H9 (cell line): ENCODE measurements at regions not wholly inside any gene's neighbourhood (a gene's known extent, or its start where the extent isn't known, plus 50 kb on each side); places are given as distances from the start of the nearest gene placed in this dataset.

Experiments
- DNase-seq: peaks from one replicate; pipeline ENCODE4 v3.0.0-alpha.2; 2017
- H2AFZ ChIP-seq: one replicate; pipeline ENCODE4 v1.6.1; 2013; ENCODE audit warnings: mild to moderate bottlenecking, low read length, control low read depth, moderate library complexity
- H2AK5ac ChIP-seq: 2 replicates; pipeline ENCODE4 v1.6.1; 2013; ENCODE audit warnings: low read length, control low read depth, mixed read lengths; ENCODE audit not compliant: insufficient read length
- H2BK120ac ChIP-seq: one replicate; pipeline ENCODE4 v1.6.1; 2013; ENCODE audit warnings: low read depth, mild to moderate bottlenecking, low read length, control low read depth, inconsistent platforms; ENCODE audit not compliant: poor library complexity, severe bottlenecking
- H2BK12ac ChIP-seq: 2 replicates; pipeline ENCODE4 v1.6.1; 2013; ENCODE audit warnings: low read length, control low read depth, mixed read lengths, low read depth; ENCODE audit not compliant: insufficient read length
- H2BK15ac ChIP-seq: 2 replicates; pipeline ENCODE4 v1.6.1; 2013; ENCODE audit warnings: low read depth, low read length, control low read depth
- H2BK20ac ChIP-seq: one replicate; pipeline ENCODE4 v1.6.1; 2013; ENCODE audit warnings: low read depth, mild to moderate bottlenecking, low read length, control low read depth, inconsistent platforms; ENCODE audit not compliant: poor library complexity, severe bottlenecking
- H2BK5ac ChIP-seq: 2 replicates; pipeline ENCODE4 v1.6.1; 2013; ENCODE audit warnings: low read length, control low read depth, mixed read lengths; ENCODE audit not compliant: insufficient read length
- H3K14ac ChIP-seq: 2 replicates; pipeline ENCODE4 v1.6.1; 2013; ENCODE audit warnings: low read length, control low read depth; ENCODE audit not compliant: insufficient read depth
- H3K18ac ChIP-seq: 2 replicates; pipeline ENCODE4 v1.6.1; 2013; ENCODE audit warnings: low read depth, mild to moderate bottlenecking, mixed read lengths, low read length, control low read depth; ENCODE audit not compliant: insufficient read length
- H3K23ac ChIP-seq: 2 replicates; pipeline ENCODE4 v1.6.1; 2013; ENCODE audit warnings: low read length, control low read depth, mixed read lengths, low read depth; ENCODE audit not compliant: insufficient read length
- H3K23me2 ChIP-seq: 2 replicates; pipeline ENCODE4 v1.6.1; 2013; ENCODE audit warnings: low read depth, mild to moderate bottlenecking, mixed read lengths, low read length, control low read depth; ENCODE audit not compliant: insufficient read length, poor library complexity, severe bottlenecking
- H3K27ac ChIP-seq: 2 replicates; pipeline ENCODE4 v1.5.1; 2013; ENCODE audit warnings: low read length, control low read depth, mixed read lengths, low read depth; ENCODE audit not compliant: insufficient read length
- H3K27me3 ChIP-seq: 2 replicates; pipeline ENCODE4 v1.6.1; 2013; ENCODE audit warnings: low read length, control low read depth, inconsistent platforms; ENCODE audit not compliant: insufficient read depth
- H3K4ac ChIP-seq: 2 replicates; pipeline ENCODE4 v1.6.1; 2013; ENCODE audit warnings: low read depth, mild to moderate bottlenecking, control low read depth, inconsistent platforms, low read length, moderate library complexity
- H3K4me1 ChIP-seq: 2 replicates; pipeline ENCODE4 v1.6.1; 2013; ENCODE audit warnings: low read length, control low read depth, inconsistent platforms; ENCODE audit not compliant: insufficient read depth
- H3K4me2 ChIP-seq: 2 replicates; pipeline ENCODE4 v1.6.1; 2013; ENCODE audit warnings: low read length, control low read depth, mixed read lengths; ENCODE audit not compliant: insufficient read length, insufficient read depth
- H3K56ac ChIP-seq: 2 replicates; pipeline ENCODE4 v1.6.1; 2013; ENCODE audit warnings: low read depth, mild to moderate bottlenecking, mixed read lengths, low read length, control low read depth; ENCODE audit not compliant: insufficient read length
- H3K79me1 ChIP-seq: 2 replicates; pipeline ENCODE4 v1.6.1; 2013; ENCODE audit warnings: low read depth, mild to moderate bottlenecking, moderate library complexity, low read length, control low read depth, inconsistent platforms; ENCODE audit not compliant: insufficient read depth, poor library complexity, severe bottlenecking
- H3K79me2 ChIP-seq: 2 replicates; pipeline ENCODE4 v1.6.1; 2013; ENCODE audit warnings: low read length, control low read depth, inconsistent platforms; ENCODE audit not compliant: insufficient read depth
- H3K9ac ChIP-seq: 2 replicates; pipeline ENCODE4 v1.6.1; 2013; ENCODE audit warnings: low read length, control low read depth, mixed read lengths; ENCODE audit not compliant: insufficient read length; ENCODE audit errors: extremely low read depth
- H3K9me3 ChIP-seq: one replicate; pipeline ENCODE4 v1.6.1; 2013; ENCODE audit warnings: low read depth, low read length, inconsistent platforms; ENCODE audit not compliant: control insufficient read depth
- H3T11ph ChIP-seq: one replicate; pipeline ENCODE4 v1.6.1; 2013; ENCODE audit warnings: mild to moderate bottlenecking, low read length, control low read depth, inconsistent platforms
- H4K20me1 ChIP-seq: one replicate; pipeline ENCODE4 v1.6.1; 2013; ENCODE audit not compliant: control insufficient read depth, insufficient read length, insufficient read depth
- H4K5ac ChIP-seq: 2 replicates; pipeline ENCODE4 v1.6.1; 2013; ENCODE audit warnings: low read depth, mild to moderate bottlenecking, mixed read lengths, low read length, control low read depth; ENCODE audit not compliant: insufficient read length
- H4K8ac ChIP-seq: replicated peaks from 2 replicates; pipeline ENCODE4 v1.6.1; 2013; ENCODE audit warnings: low read length, control low read depth, mixed read lengths, low read depth; ENCODE audit not compliant: insufficient read length
- H4K91ac ChIP-seq: 2 replicates; pipeline ENCODE4 v1.6.1; 2013; ENCODE audit warnings: low read depth, mild to moderate bottlenecking, moderate library complexity, mixed read lengths, low read length, control low read depth; ENCODE audit not compliant: insufficient read length
- H3K27ac Mint-ChIP-seq, 3 experiments: 2 replicates in 2 of 3; 3 replicates in 1 of 3; pipeline ENCODE4 v1.8.0; 2020 to 2021; ENCODE audit warnings: mixed read lengths in 3 of 3, mild to moderate bottlenecking in 1 of 3, moderate library complexity in 1 of 3
- H3K27me3 Mint-ChIP-seq: 2 replicates; pipeline ENCODE4 v1.8.0; 2021; ENCODE audit warnings: low read depth, mild to moderate bottlenecking, moderate library complexity, mixed read lengths
- H3K36me3 Mint-ChIP-seq, 3 experiments: 2 replicates in 2 of 3; 3 replicates in 1 of 3; pipeline ENCODE4 v1.8.0; 2020 to 2021; ENCODE audit warnings: low read depth in 3 of 3, mixed read lengths in 3 of 3; ENCODE audit not compliant: insufficient read depth in 1 of 3
- H3K4me1 Mint-ChIP-seq, 2 experiments: 2 replicates each; pipeline ENCODE4 v1.8.0; 2020; ENCODE audit warnings: mixed read lengths in 2 of 2
- H3K4me3 Mint-ChIP-seq, 2 experiments: 2 replicates in 1 of 2; 3 replicates in 1 of 2; pipeline ENCODE4 v1.8.0; 2020 to 2021; ENCODE audit warnings: mild to moderate bottlenecking in 2 of 2, mixed read lengths in 2 of 2, moderate library complexity in 1 of 2
- H3K9me3 Mint-ChIP-seq, 2 experiments: 2 replicates in 1 of 2; 3 replicates in 1 of 2; pipeline ENCODE4 v1.8.0; 2020; ENCODE audit warnings: mild to moderate bottlenecking in 2 of 2, mixed read lengths in 2 of 2, moderate library complexity in 1 of 2
- CTCF ChIP-seq: fragments of 200-600 bp; sonication (generic); conservative IDR thresholded peaks from 3 replicates; pipeline ENCODE4 v1.8.0; 2021; ENCODE audit warnings: antibody characterized with exemption, mild to moderate bottlenecking
- WGBS: extraction: QIAGEN DNeasy Blood & Tissue Kit; methylation state at CpG from one replicate; pipeline ENCODE4 v1.1.7; 2013; ENCODE audit warnings: missing lambda C conversion rate, low lambda C conversion rate, mixed read lengths; ENCODE audit not compliant: insufficient read length; ENCODE audit errors: extremely low coverage; 5-methylcytosine and 5-hydroxymethylcytosine counted together

- Histone ChIP-seq H2BK12ac (no peak overlapping the region), H3K4me1 (no peaks in the 10 kb centered on the region), H3K27me3 (no peaks in the 10 kb centered on the region; the same call in 1 of the 2 replicates), H4K91ac (no peak overlapping the region), H3K9me3 (no peaks in the 10 kb centered on the region), H2BK120ac (no peak overlapping the region), H3K23me2 (no peaks in the 10 kb centered on the region), H3K23ac (no peak overlapping the region), H2AK5ac (no peak overlapping the region), H2BK20ac (no peak overlapping the region), H3T11ph (no peak overlapping the region), H3K56ac (no peak overlapping the region), H3K9ac (no peak overlapping the region), H3K4me2 (no peak overlapping the region), H4K5ac (no peak overlapping the region), H3K14ac (no peak overlapping the region), H3K18ac (no peak overlapping the region), H4K20me1 (no peaks in the 10 kb centered on the region), H3K79me1 (no peaks in the 10 kb centered on the region), H3K27ac (no peak overlapping the region), H2BK5ac (no peak overlapping the region), H3K79me2 (no peaks in the 10 kb centered on the region), H4K8ac (no peak overlapping the region), H2BK15ac (no peak overlapping the region), H2AFZ (no peak overlapping the region), H3K4ac (no peak overlapping the region)
- no peak for DNase-seq
- Mint-ChIP-seq H3K9me3 (peaks cover 3 to 9% of the 10 kb centered on the region in 2 experiments; a peak in 3 of 5 replicates), H3K4me3 (no peak overlapping the region), H3K27ac (no peak overlapping the region), H3K27me3 (peaks cover 54% of the 10 kb centered on the region), H3K4me1 (peaks cover 16 to 17% of the 10 kb centered on the region in 2 experiments), H3K36me3 (peaks cover 0 to 7% (median 2%) of the 10 kb centered on the region in 3 experiments; a peak in 3 of 7 replicates)
- no peak for TF ChIP-seq CTCF
- WGBS, result no CpG with 5 or more reads among the region's 3 CpGs
Measured at GRCh38 chr11:116538677-116539076, 234.1 kb downstream of the BUD13 start.
